HCT116 (cell line): ENCODE measurements at regions not wholly inside any gene's neighbourhood (a gene's known extent, or its start where the extent isn't known, plus 50 kb on each side); places are given as distances from the start of the nearest gene placed in this dataset.

Experiments
- ATAC-seq: fragments of 200-7000 bp; cut with Tn5 transposase; 2 replicates; pipeline ENCODE4 v1.9.1; 2020; ENCODE audit warnings: mild to moderate bottlenecking, moderate library complexity
- BruUV-seq: library from RNA; stranded (reverse); fragments of 400-500 nt; replicated peaks from 2 replicates; lab custom pipeline; 2021; lab: Mats Ljungman, UMichigan
- CTCF ChIA-PET: fragments of 300-600 bp; sonication (Branson Sonifier 250); formaldehyde crosslinking; loops from one replicate; lab custom pipeline; 2021; ENCODE audit warnings: antibody characterized with exemption; lab: Charles Lee
- POLR2A ChIA-PET: fragments of 300-600, 350-600 bp; sonication (Branson Sonifier 250); formaldehyde crosslinking; loops from one replicate; lab custom pipeline; 2021; ENCODE audit warnings: antibody characterized with exemption; lab: Charles Lee
- RAD21 ChIA-PET, 2 experiments: fragments of 300-600 bp; sonication (Branson Sonifier 250); formaldehyde crosslinking; loops; one replicate each; lab custom pipeline; 2023; ENCODE audit warnings: low total read pairs in 2 of 2; ENCODE audit not compliant: uncharacterized antibody in 2 of 2, unreplicated experiment in 2 of 2, low non-redundant PET in 1 of 2; lab: Charles Lee
- DNase-seq: peaks from one replicate; pipeline ENCODE4 v3.0.0-alpha.2; 2010; ENCODE audit warnings: low read depth, low spot score
- H2AFZ ChIP-seq: fragments of 200-600 bp; shearing (Covaris generic), sonication (generic); 2 replicates; pipeline ENCODE4 v1.6.1; 2017; ENCODE audit warnings: low read depth, mixed run types, mixed read lengths, antibody characterized with exemption, low read length; ENCODE audit not compliant: poor library complexity, severe bottlenecking
- H3K27ac ChIP-seq: 2 replicates; pipeline ENCODE4 v1.5.1; 2012; ENCODE audit warnings: low read depth, low read length
- H3K27me3 ChIP-seq: fragments of 200-600 bp; sonication (generic); 2 replicates; pipeline ENCODE4 v1.6.1; 2016; ENCODE audit warnings: mixed run types, low read length, mixed read lengths; ENCODE audit not compliant: insufficient read depth
- H3K36me3 ChIP-seq, 2 experiments: fragments of 200-500 bp in 1 of 2; fragments of 200-600 bp in 1 of 2; sonication (Bioruptor generic) in 1 of 2; sonication (generic) in 1 of 2; 2 replicates each; pipeline versions ENCODE4 v1.5.1 to v1.6.1; 2014 to 2016; ENCODE audit warnings: low read length in 2 of 2, inconsistent platforms in 1 of 2, mixed read lengths in 1 of 2, mixed run types in 1 of 2; ENCODE audit not compliant: insufficient read depth in 2 of 2, control insufficient read depth in 1 of 2
- H3K4me1 ChIP-seq, 2 experiments: fragments of 200-600 bp in 1 of 2; sonication (generic) in 1 of 2; 2 replicates each; pipeline versions ENCODE4 v1.5.1 to v1.6.1; 2012 to 2017; ENCODE audit warnings: low read length in 2 of 2, inconsistent platforms in 1 of 2, mild to moderate bottlenecking in 1 of 2, mixed read lengths in 1 of 2, mixed run types in 1 of 2, moderate library complexity in 1 of 2; ENCODE audit not compliant: insufficient read depth in 2 of 2, control insufficient read depth in 1 of 2
- H3K4me2 ChIP-seq: fragments of 200-600 bp; sonication (generic); 2 replicates; pipeline ENCODE4 v1.6.1; 2017; ENCODE audit warnings: mixed run types, low read length, mixed read lengths
- H3K4me3 ChIP-seq, 2 experiments: fragments of 200-600 bp in 1 of 2; sonication (generic) in 1 of 2; replicated peaks in 1 of 2; 2 replicates each; pipeline ENCODE4 v1.5.1; 2011 to 2016; ENCODE audit warnings: low read length in 2 of 2, control low read depth in 1 of 2, low read depth in 1 of 2, mild to moderate bottlenecking in 1 of 2, mixed read lengths in 1 of 2, mixed run types in 1 of 2
- H3K79me2 ChIP-seq: fragments of 200-600 bp; sonication (generic); 2 replicates; pipeline ENCODE4 v1.6.1; 2017; ENCODE audit warnings: mild to moderate bottlenecking, mixed run types, low read length, moderate library complexity, mixed read lengths; ENCODE audit not compliant: insufficient read depth
- H3K9ac ChIP-seq: fragments of 200-600 bp; sonication (generic); 2 replicates; pipeline ENCODE4 v1.6.1; 2016; ENCODE audit warnings: low read length, mixed read lengths
- H3K9me2 ChIP-seq: fragments of 200-600 bp; sonication (generic), shearing (Covaris generic); 2 replicates; pipeline ENCODE4 v1.6.1; 2017; ENCODE audit warnings: mixed run types, mild to moderate bottlenecking, moderate library complexity; ENCODE audit not compliant: insufficient read depth
- H3K9me3 ChIP-seq, 2 experiments: fragments of 200-500 bp in 1 of 2; fragments of 200-600 bp in 1 of 2; sonication (Bioruptor generic) in 1 of 2; sonication (generic) in 1 of 2; 2 replicates each; pipeline ENCODE4 v1.6.1; 2014 to 2017; ENCODE audit warnings: low read length in 2 of 2, mixed read lengths in 2 of 2, inconsistent platforms in 1 of 2, low read depth in 1 of 2, mild to moderate bottlenecking in 1 of 2, mixed run types in 1 of 2, moderate library complexity in 1 of 2; ENCODE audit not compliant: control insufficient read depth in 1 of 2, insufficient read depth in 1 of 2
- H4K20me1 ChIP-seq: fragments of 200-600 bp; sonication (generic), shearing (Covaris generic); 2 replicates; pipeline ENCODE4 v1.6.1; 2017; ENCODE audit warnings: mixed run types, mild to moderate bottlenecking, moderate library complexity; ENCODE audit not compliant: insufficient read depth
- CBX3 ChIP-seq: IDR thresholded peaks from 2 replicates; pipeline ENCODE4 v1.6.1; 2012; ENCODE audit warnings: low read depth
- CEBPB ChIP-seq: IDR thresholded peaks from 2 replicates; pipeline ENCODE4 v1.6.1; 2012; ENCODE audit warnings: low read depth
- CTCF ChIP-seq, 3 experiments: fragments of 200-600 bp in 1 of 3; sonication (generic) in 1 of 3; IDR thresholded peaks in 2 of 3; conservative IDR thresholded peaks in 1 of 3; 2 replicates each; pipeline ENCODE4 v1.5.1; 2012 to 2017; ENCODE audit warnings: low read depth in 2 of 3, low read length in 2 of 3, antibody characterized with exemption in 1 of 3, borderline replicate concordance in 1 of 3, control low read depth in 1 of 3, mild to moderate bottlenecking in 1 of 3, mixed read lengths in 1 of 3, mixed run types in 1 of 3, moderate library complexity in 1 of 3; ENCODE audit not compliant: insufficient read depth in 1 of 3
- ELF1 ChIP-seq: IDR thresholded peaks from 2 replicates; pipeline ENCODE4 v1.6.1; 2012; ENCODE audit warnings: low read depth, borderline replicate concordance
- EZH2phosphoT487 ChIP-seq: fragments of 200-600 bp; IDR thresholded peaks from 2 replicates; pipeline ENCODE4 v1.6.1; 2018; ENCODE audit warnings: antibody characterized with exemption, borderline replicate concordance
- JUND ChIP-seq: IDR thresholded peaks from 2 replicates; pipeline ENCODE4 v1.6.1; 2012
- POLR2A ChIP-seq: IDR thresholded peaks from 2 replicates; pipeline ENCODE4 v1.7.0; 2011; ENCODE audit warnings: borderline replicate concordance; ENCODE audit not compliant: insufficient read depth, insufficient read length; ENCODE audit errors: extremely low read depth
- RAD21 ChIP-seq: IDR thresholded peaks from 2 replicates; pipeline ENCODE4 v1.6.1; 2012; ENCODE audit warnings: low read depth, mild to moderate bottlenecking
- REST ChIP-seq: IDR thresholded peaks from 2 replicates; pipeline ENCODE4 v1.6.1; 2012; ENCODE audit warnings: low read depth
- SRF ChIP-seq: IDR thresholded peaks from 2 replicates; pipeline ENCODE4 v1.6.1; 2012; ENCODE audit warnings: low read depth
- intact Hi-C: fragments of 100-400 bp; cut with micrococcal nuclease; formaldehyde crosslinking; loops from 2 replicates; pipeline ENCODE4 v1.10.0; 2022

- Histone ChIP-seq H3K36me3 (no peaks in the 10 kb centered on the region), H3K4me1 (no peaks in the 10 kb centered on the region; a peak in 1 of 4 replicates), H4K20me1 (no peaks in the 10 kb centered on the region), H3K9ac (no peak overlapping the region), H2AFZ (no peak overlapping the region)
- BruUV-seq, result no TSS peak
- ChIA-PET POLR2A (interaction anchor here (0.8 to 0.9 kb wide), 2 partner anchors 127 to 533 kb away, joined by 3 read pairs; partner anchors contain the start of gene ATF7IP), RAD21 (interaction anchor here (0.7 to 1.8 kb wide), 6 partner anchors 52 to 380 kb away, joined by 3 to 10 read pairs (median 4); partner anchors contain the start of gene ATF7IP (in 2 of the 2))
- peak; percentile 41 to 85 (median 61); a peak in 5 of 6 replicates for TF ChIP-seq CTCF (IDR thresholded peaks at IDR 0.05 in 2 of 3, conservative IDR thresholded peaks at IDR 0.05 in 1 of 3; ENCODE audit: borderline replicate concordance in 1 of 3, insufficient read depth in 1 of 3, low read depth in 2 of 3, low read length in 2 of 3)
- no peak for TF ChIP-seq EZH2phosphoT487
- no peak for TF ChIP-seq CEBPB
- peak; percentile 81 for TF ChIP-seq RAD21
- no peak for TF ChIP-seq SRF
- TF ChIP-seq ELF1, result no peak; the same call in 1 of the 2 replicates
- TF ChIP-seq REST, result no peak
- TF ChIP-seq POLR2A, result no peak
- TF ChIP-seq JUND, result no peak
- TF ChIP-seq CBX3, result no peak
- TF ChIP-seq, all 23 proteins: peak for 2
- no peak overlapping the region for H3K27ac ChIP-seq
- intact Hi-C loops, result loop anchor here (1.0 to 5.0 kb wide), 6 partner anchors 128 to 756 kb away; no protein-coding TSS in a partner anchor
- CTCF ChIA-PET, result interaction anchor here (0.5 to 3.0 kb wide), 33 partner anchors 10 to 757 kb away, joined by 3 to 51 read pairs (median 4); partner anchors contain the start of gene ATF7IP
- no peak for ATAC-seq
- no peaks in the 10 kb centered on the region for H3K27me3 ChIP-seq
- H3K4me2 ChIP-seq, result no peak overlapping the region
- H3K79me2 ChIP-seq, result no peaks in the 10 kb centered on the region
- no peak for DNase-seq
- no peak overlapping the region for H3K4me3 ChIP-seq
- no peaks in the 10 kb centered on the region for H3K9me2 ChIP-seq
- no peaks in the 10 kb centered on the region for H3K9me3 ChIP-seq
Observed at GRCh38 chr12:14238221-14238792, 127.2 kb upstream of the ATF7IP start.
